ENCODE measurements at regions not wholly inside any gene's neighbourhood (a gene's known extent, or its start where the extent isn't known, plus 50 kb on each side); places are given as distances from the start of the nearest gene placed in this dataset.

- TF ChIP-seq EZH2 (IDR thresholded peaks at IDR 0.05; ENCODE audit: borderline replicate concordance, low read length) (no peak), CTCF (IDR thresholded peaks at IDR 0.05; ENCODE audit: low read length) (no peak)
Measured at GRCh38 chr2:84129018-84129417, 330.1 kb downstream of the SUCLG1 start.
